ENCODE measurements at regions not wholly inside any gene's neighbourhood (a gene's known extent, or its start where the extent isn't known, plus 50 kb on each side); places are given as distances from the start of the nearest gene placed in this dataset.

- no peak overlapping the region for H3K9ac ChIP-seq (ENCODE audit: low read length)
- H3K9me2 ChIP-seq (replicated peaks; ENCODE audit: insufficient read depth, low read length) = no peaks in the 10 kb centered on the region
- no peaks in the 10 kb centered on the region for H3K9me3 ChIP-seq (ENCODE audit: insufficient read depth, low read length)
- H3K79me2 ChIP-seq (ENCODE audit: insufficient read depth, low read length) = no peaks in the 10 kb centered on the region
- no peak overlapping the region for H2AFZ ChIP-seq (ENCODE audit: low read depth, low read length, severe bottlenecking)
- H4K20me1 ChIP-seq (ENCODE audit: low read depth, low read length) = no peaks in the 10 kb centered on the region
- H3K27ac ChIP-seq (ENCODE audit: low read depth, low read length) = no peak overlapping the region
- H3K4me2 ChIP-seq (ENCODE audit: low read depth, low read length, poor library complexity, severe bottlenecking) = no peak overlapping the region
- no peaks in the 10 kb centered on the region for H3K27me3 ChIP-seq (ENCODE audit: low read length)
- no peaks in the 10 kb centered on the region for H3F3A ChIP-seq (ENCODE audit: insufficient read depth)
- H3K36me3 ChIP-seq (ENCODE audit: low read length) = no peaks in the 10 kb centered on the region
- no peak overlapping the region for H3K4me3 ChIP-seq (ENCODE audit: insufficient read depth, low read length, poor library complexity, severe bottlenecking)
- TF ChIP-seq EZH2phosphoT487 (conservative IDR thresholded peaks at IDR 0.05; ENCODE audit: low read length) = no peak
- TF ChIP-seq CTCF (IDR thresholded peaks at IDR 0.05; ENCODE audit: insufficient read depth, low read length, poor library complexity, severe bottlenecking) = no peak
Measured at GRCh38 chr2:5590886-5591285, 101.3 kb upstream of the SOX11 start.

- no peak overlapping the region for H3K4me2 ChIP-seq (ENCODE audit: low read depth, low read length, poor library complexity, severe bottlenecking)
- H3K27me3 ChIP-seq (ENCODE audit: low read length) = no peaks in the 10 kb centered on the region
- no peak overlapping the region for H3K4me3 ChIP-seq (ENCODE audit: insufficient read depth, low read length, poor library complexity, severe bottlenecking)
- H3K36me3 ChIP-seq (ENCODE audit: low read length) = no peaks in the 10 kb centered on the region
- no peak for TF ChIP-seq EZH2phosphoT487 (conservative IDR thresholded peaks at IDR 0.05; ENCODE audit: low read length)
- no peak for TF ChIP-seq CTCF (IDR thresholded peaks at IDR 0.05; ENCODE audit: insufficient read depth, low read length, poor library complexity, severe bottlenecking)
- no peaks in the 10 kb centered on the region for H3K9me3 ChIP-seq (ENCODE audit: insufficient read depth, low read length)
- H3K27ac ChIP-seq (ENCODE audit: low read depth, low read length) = no peak overlapping the region
- no peaks in the 10 kb centered on the region for H4K20me1 ChIP-seq (ENCODE audit: low read depth, low read length)
- H3K9me2 ChIP-seq (replicated peaks; ENCODE audit: insufficient read depth, low read length) = no peaks in the 10 kb centered on the region
- no peaks in the 10 kb centered on the region for H3F3A ChIP-seq (ENCODE audit: insufficient read depth)
- H3K79me2 ChIP-seq (ENCODE audit: insufficient read depth, low read length) = no peaks in the 10 kb centered on the region
- H3K9ac ChIP-seq (ENCODE audit: low read length) = no peak overlapping the region
- H2AFZ ChIP-seq (ENCODE audit: low read depth, low read length, severe bottlenecking) = no peak overlapping the region
Measured at GRCh38 chr2:5592916-5593315, 99.3 kb upstream of the SOX11 start.

- no peak overlapping the region for H2AFZ ChIP-seq (ENCODE audit: low read depth, low read length, severe bottlenecking)
- H3K4me3 ChIP-seq (ENCODE audit: insufficient read depth, low read length, poor library complexity, severe bottlenecking) = no peak overlapping the region
- no peaks in the 10 kb centered on the region for H3K36me3 ChIP-seq (ENCODE audit: low read length)
- no peaks in the 10 kb centered on the region for H3K27me3 ChIP-seq (ENCODE audit: low read length)
- no peak overlapping the region for H3K27ac ChIP-seq (ENCODE audit: low read depth, low read length)
- no peaks in the 10 kb centered on the region for H4K20me1 ChIP-seq (ENCODE audit: low read depth, low read length)
- H3K9me2 ChIP-seq (replicated peaks; ENCODE audit: insufficient read depth, low read length) = no peaks in the 10 kb centered on the region
- no peak overlapping the region for H3K9ac ChIP-seq (ENCODE audit: low read length)
- H3K79me2 ChIP-seq (ENCODE audit: insufficient read depth, low read length) = no peaks in the 10 kb centered on the region
- no peak overlapping the region for H3K4me2 ChIP-seq (ENCODE audit: low read depth, low read length, poor library complexity, severe bottlenecking)
- TF ChIP-seq EZH2phosphoT487 (conservative IDR thresholded peaks at IDR 0.05; ENCODE audit: low read length) = no peak
- no peak for TF ChIP-seq CTCF (IDR thresholded peaks at IDR 0.05; ENCODE audit: insufficient read depth, low read length, poor library complexity, severe bottlenecking)
- no peaks in the 10 kb centered on the region for H3F3A ChIP-seq (ENCODE audit: insufficient read depth)
- no peaks in the 10 kb centered on the region for H3K9me3 ChIP-seq (ENCODE audit: insufficient read depth, low read length)
Measured at GRCh38 chr2:5594249-5594695, 97.9 kb upstream of the SOX11 start.
